Keratinocyte (primary cell): ENCODE measurements at regions not wholly inside any gene's neighbourhood (a gene's known extent, or its start where the extent isn't known, plus 50 kb on each side); places are given as distances from the start of the nearest gene placed in this dataset.

Experiments
- DNase-seq: peaks from one replicate; pipeline ENCODE4 v3.0.0-alpha.2; 2011; ENCODE audit warnings: low read depth, missing footprints, low spot score
- FAIRE-seq: peaks from 2 replicates; lab custom pipeline; 2011; peaks lifted over from hg19 to GRCh38; lab: Jason Lieb, UNC
- H2AFZ ChIP-seq: 2 replicates; pipeline ENCODE4 v1.6.0; 2012; ENCODE audit warnings: low read length, control low read depth, inconsistent platforms; ENCODE audit not compliant: control insufficient read depth
- H3K27ac ChIP-seq: 2 replicates; pipeline ENCODE4 v1.5.1; 2011; ENCODE audit warnings: low read length; ENCODE audit not compliant: control insufficient read depth, insufficient read depth
- H3K27me3 ChIP-seq: 3 replicates; pipeline ENCODE4 v1.6.0; 2011; ENCODE audit warnings: low read length; ENCODE audit not compliant: control insufficient read depth, insufficient read depth; ENCODE audit errors: extremely low read depth
- H3K36me3 ChIP-seq, 2 experiments: 2 replicates in 1 of 2; 3 replicates in 1 of 2; pipeline ENCODE4 v1.5.1; 2011; ENCODE audit warnings: low read length in 2 of 2, mild to moderate bottlenecking in 1 of 2; ENCODE audit not compliant: control insufficient read depth in 2 of 2, insufficient read depth in 2 of 2; ENCODE audit errors: extremely low read depth in 1 of 2
- H3K4me1 ChIP-seq: 3 replicates; pipeline ENCODE4 v1.5.1; 2011; ENCODE audit warnings: low read length; ENCODE audit not compliant: control insufficient read depth, insufficient read depth; ENCODE audit errors: extremely low read depth
- H3K4me2 ChIP-seq: 3 replicates; pipeline ENCODE4 v1.6.0; 2011; ENCODE audit warnings: low read depth, low read length; ENCODE audit not compliant: control insufficient read depth, insufficient read depth; ENCODE audit errors: extremely low read depth
- H3K4me3 ChIP-seq, 3 experiments: fragments of 200-600 bp in 1 of 3; sonication (generic) in 1 of 3; 2 replicates in 2 of 3; 3 replicates in 1 of 3; pipeline ENCODE4 v1.5.1; 2011 to 2016; ENCODE audit warnings: low read length in 3 of 3, mild to moderate bottlenecking in 3 of 3, control low read depth in 2 of 3, inconsistent platforms in 1 of 3, low read depth in 1 of 3, mixed read lengths in 1 of 3, mixed run types in 1 of 3, moderate library complexity in 1 of 3; ENCODE audit not compliant: control insufficient read depth in 2 of 3, insufficient read depth in 2 of 3; ENCODE audit errors: extremely low read depth in 1 of 3
- H3K79me2 ChIP-seq: 2 replicates; pipeline ENCODE4 v1.6.0; 2012; ENCODE audit warnings: low read length; ENCODE audit not compliant: control insufficient read depth, insufficient read depth
- H3K9ac ChIP-seq: 3 replicates; pipeline ENCODE4 v1.6.0; 2011; ENCODE audit warnings: low read length; ENCODE audit not compliant: control insufficient read depth, insufficient read depth; ENCODE audit errors: extremely low read depth
- H3K9me1 ChIP-seq: 3 replicates; pipeline ENCODE4 v1.6.0; 2011; ENCODE audit warnings: low read length; ENCODE audit not compliant: control insufficient read depth, insufficient read depth; ENCODE audit errors: extremely low read depth
- H3K9me3 ChIP-seq: 2 replicates; pipeline ENCODE4 v1.5.1; 2012; ENCODE audit warnings: low read depth, low read length; ENCODE audit not compliant: control insufficient read depth
- H4K20me1 ChIP-seq: 3 replicates; pipeline ENCODE4 v1.6.0; 2011; ENCODE audit warnings: low read length; ENCODE audit not compliant: control insufficient read depth, insufficient read depth; ENCODE audit errors: extremely low read depth
- EZH2 ChIP-seq: IDR thresholded peaks from one replicate; pipeline ENCODE4 v1.6.1; 2012; ENCODE audit warnings: inconsistent platforms, mild to moderate bottlenecking, low read length, moderate library complexity
- dilution Hi-C: fragments of 300-500 bp; cut with MboI; formaldehyde crosslinking; loops from one replicate; pipeline ENCODE4 v1.7.0; 2020; ENCODE audit warnings: low sequenced_read_pairs; ENCODE audit not compliant: extremely low pct_ligation_motif_present
- TF ChIP-seq, protein P1 (sequence below), 3 experiments: IDR thresholded peaks in 1 of 3; conservative IDR thresholded peaks in 1 of 3; optimal IDR thresholded peaks in 1 of 3; 2 replicates in 2 of 3; 3 replicates in 1 of 3; pipeline versions ENCODE3 to v1.5.1; 2011; ENCODE audit warnings: low read length in 3 of 3, mild to moderate bottlenecking in 3 of 3, moderate library complexity in 2 of 3, control low read depth in 1 of 3, inconsistent platforms in 1 of 3; ENCODE audit not compliant: insufficient read depth in 2 of 3; ENCODE audit errors: extremely low read depth in 1 of 3

DNA sequence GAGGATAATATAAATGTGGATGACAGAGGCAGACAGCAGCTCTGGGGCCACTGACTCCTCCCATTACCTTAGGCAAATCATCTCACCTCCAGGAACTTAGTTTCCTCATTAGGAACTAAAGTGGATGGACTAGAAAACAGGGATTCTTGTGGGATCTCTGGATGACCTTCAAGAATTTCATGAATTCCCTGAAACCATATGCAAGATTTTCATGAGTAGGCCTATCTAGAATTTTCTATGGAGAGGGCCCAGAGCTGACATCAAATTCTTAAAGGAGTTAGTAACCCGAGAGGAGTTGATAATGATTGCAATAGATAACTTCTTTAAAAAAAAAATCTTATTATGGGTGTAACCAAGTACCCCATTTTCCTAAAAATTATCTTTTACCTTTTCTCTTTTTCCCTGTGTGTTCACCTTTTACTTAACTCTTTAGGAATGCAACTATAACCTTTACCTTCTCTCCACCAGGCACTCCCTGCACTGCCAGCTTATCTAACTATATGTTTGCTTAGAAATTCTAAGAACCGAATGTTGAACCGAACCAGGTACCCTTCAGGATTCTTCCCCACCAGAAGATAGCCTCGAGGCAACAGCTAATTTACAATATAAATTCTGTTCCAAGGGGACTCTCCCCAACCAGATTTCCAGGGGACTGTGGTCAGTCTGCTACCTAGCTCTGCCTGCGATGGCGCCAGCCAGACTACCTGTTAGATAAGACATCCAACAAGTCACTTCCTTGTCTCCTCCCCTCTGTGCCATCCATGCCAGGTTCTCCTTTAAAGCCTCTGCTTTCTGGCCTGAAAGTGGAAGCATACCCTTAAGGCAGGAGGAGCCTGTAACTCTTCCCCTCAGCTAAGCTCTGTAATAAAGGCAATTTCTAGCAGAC is 86.0 kb downstream of the GCNT4 start:
- H3K9me1 ChIP-seq: no peaks in the 10 kb centered on the region
- no peak overlapping the region for H2AFZ ChIP-seq
- DNase-seq (no peak), FAIRE-seq (no peak)
- no peaks in the 10 kb centered on the region for H4K20me1 ChIP-seq
- dilution Hi-C loops: no loop called here
- H3K9ac ChIP-seq: no peak overlapping the region
- H3K4me1 ChIP-seq: peaks cover 4% of the 10 kb centered on the region
- H3K27me3 ChIP-seq: no peaks in the 10 kb centered on the region
- no peaks in the 10 kb centered on the region for H3K36me3 ChIP-seq
- TF ChIP-seq EZH2: no peak
- TF ChIP-seq, protein P1, sequence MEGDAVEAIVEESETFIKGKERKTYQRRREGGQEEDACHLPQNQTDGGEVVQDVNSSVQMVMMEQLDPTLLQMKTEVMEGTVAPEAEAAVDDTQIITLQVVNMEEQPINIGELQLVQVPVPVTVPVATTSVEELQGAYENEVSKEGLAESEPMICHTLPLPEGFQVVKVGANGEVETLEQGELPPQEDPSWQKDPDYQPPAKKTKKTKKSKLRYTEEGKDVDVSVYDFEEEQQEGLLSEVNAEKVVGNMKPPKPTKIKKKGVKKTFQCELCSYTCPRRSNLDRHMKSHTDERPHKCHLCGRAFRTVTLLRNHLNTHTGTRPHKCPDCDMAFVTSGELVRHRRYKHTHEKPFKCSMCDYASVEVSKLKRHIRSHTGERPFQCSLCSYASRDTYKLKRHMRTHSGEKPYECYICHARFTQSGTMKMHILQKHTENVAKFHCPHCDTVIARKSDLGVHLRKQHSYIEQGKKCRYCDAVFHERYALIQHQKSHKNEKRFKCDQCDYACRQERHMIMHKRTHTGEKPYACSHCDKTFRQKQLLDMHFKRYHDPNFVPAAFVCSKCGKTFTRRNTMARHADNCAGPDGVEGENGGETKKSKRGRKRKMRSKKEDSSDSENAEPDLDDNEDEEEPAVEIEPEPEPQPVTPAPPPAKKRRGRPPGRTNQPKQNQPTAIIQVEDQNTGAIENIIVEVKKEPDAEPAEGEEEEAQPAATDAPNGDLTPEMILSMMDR (optimal IDR thresholded peaks at IDR 0.05 in 1 of 3, IDR thresholded peaks at IDR 0.05 in 1 of 3, conservative IDR thresholded peaks at IDR 0.05 in 1 of 3; ENCODE audit: extremely low read depth in 1 of 3, insufficient read depth in 2 of 3, low read length in 3 of 3): no peak
- no peak overlapping the region for H3K4me2 ChIP-seq
- H3K9me3 ChIP-seq: no peaks in the 10 kb centered on the region
- H3K27ac ChIP-seq: no peak overlapping the region
- H3K4me3 ChIP-seq: no peak overlapping the region
- no peaks in the 10 kb centered on the region for H3K79me2 ChIP-seq

DNA sequence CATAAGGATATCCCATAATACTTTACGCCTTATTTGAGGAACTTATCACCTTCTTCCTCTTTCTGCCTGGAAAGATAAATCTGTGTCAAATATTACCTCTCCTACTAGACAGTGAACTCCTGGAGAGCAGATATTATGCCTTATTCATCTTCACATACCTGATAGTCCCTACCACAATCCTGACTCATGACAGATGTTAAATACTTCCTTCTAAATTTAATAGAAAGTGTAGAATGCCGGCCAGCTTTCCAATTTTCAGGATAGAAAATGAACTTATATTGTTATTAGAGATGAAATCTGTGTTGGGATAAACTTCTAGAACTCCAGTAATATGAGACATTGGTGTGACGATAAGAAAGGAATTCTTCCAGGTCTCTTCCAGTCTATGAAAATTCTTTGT is 89.0 kb downstream of the GCNT4 start:
- no peaks in the 10 kb centered on the region for H3K9me1 ChIP-seq
- FAIRE-seq: no peak

More for the DNA sequence above, 89.0 kb downstream of the GCNT4 start:
- H3K36me3 ChIP-seq: no peaks in the 10 kb centered on the region
- H3K79me2 ChIP-seq: no peaks in the 10 kb centered on the region
- TF ChIP-seq EZH2: no peak
- TF ChIP-seq, protein P1 (optimal IDR thresholded peaks at IDR 0.05 in 1 of 3, IDR thresholded peaks at IDR 0.05 in 1 of 3, conservative IDR thresholded peaks at IDR 0.05 in 1 of 3; ENCODE audit: extremely low read depth in 1 of 3, insufficient read depth in 2 of 3, low read length in 3 of 3): no peak
- no peak overlapping the region for H2AFZ ChIP-seq
- dilution Hi-C loops: no loop called here
- no peak for DNase-seq
- no peaks in the 10 kb centered on the region for H3K27me3 ChIP-seq
- no peaks in the 10 kb centered on the region for H3K9me3 ChIP-seq
- H4K20me1 ChIP-seq: no peaks in the 10 kb centered on the region
- H3K27ac ChIP-seq: no peak overlapping the region
- H3K4me1 ChIP-seq: peaks cover 4% of the 10 kb centered on the region
- H3K4me2 ChIP-seq: no peak overlapping the region
- H3K4me3 ChIP-seq: no peak overlapping the region
- no peak overlapping the region for H3K9ac ChIP-seq
